Esophagus squamous epithelium (tissue), 5 donors: ENCODE measurements at regions not wholly inside any gene's neighbourhood (a gene's known extent, or its start where the extent isn't known, plus 50 kb on each side); places are given as distances from the start of the nearest gene placed in this dataset.

Source experiments
- DNase-seq: peaks from one replicate; lab custom pipeline; 2025; lab: John Stamatoyannopoulos, UW
- H3K27ac ChIP-seq, 4 donors: fragments of 200-600 bp; sonication (generic); one replicate each; pipeline ENCODE4 v1.5.1; 2016 to 2019; ENCODE audit warnings: mild to moderate bottlenecking in 1 of 4
- H3K27me3 ChIP-seq, 4 donors: fragments of 200-600 bp; sonication (generic); 1 replicate in 3 of 4; 2 replicates in 1 of 4; pipeline versions ENCODE4 v1.5.1 to v1.6.0; 2017 to 2021; ENCODE audit warnings: antibody characterized with exemption in 1 of 4
- H3K36me3 ChIP-seq, 3 donors: fragments of 200-600 bp; sonication (generic); one replicate each; pipeline ENCODE4 v1.5.1; 2016 to 2019
- H3K4me1 ChIP-seq, 3 donors: fragments of 200-600 bp; sonication (generic); one replicate each; pipeline ENCODE4 v1.5.1; 2017 to 2019
- H3K4me3 ChIP-seq, 4 donors: fragments of 200-600 bp; sonication (generic); 1 replicate in 3 of 4; 2 replicates in 1 of 4; pipeline ENCODE4 v1.5.1; 2016 to 2019; ENCODE audit warnings: mild to moderate bottlenecking in 2 of 4, moderate library complexity in 1 of 4
- H3K9me3 ChIP-seq, 3 donors: fragments of 200-600 bp; sonication (generic); one replicate each; pipeline ENCODE4 v1.5.1; 2016 to 2019
- CTCF ChIP-seq, 6 experiments: fragments of 450-650 bp in 4 of 6; fragments of 200-600 bp in 2 of 6; sonication (generic) in 2 of 6; IDR thresholded peaks; one replicate each; pipeline ENCODE4 v1.5.1; 2016 to 2019; ENCODE audit warnings: antibody characterized with exemption in 6 of 6, mild to moderate bottlenecking in 4 of 6, moderate library complexity in 4 of 6
- POLR2A ChIP-seq, 4 donors: fragments of 450-650 bp; IDR thresholded peaks; one replicate each; pipeline ENCODE4 v1.6.1; 2017; ENCODE audit warnings: antibody characterized with exemption in 4 of 4, mild to moderate bottlenecking in 4 of 4, moderate library complexity in 3 of 4
- WGBS, 2 donors: methylation state at CpG; one replicate each; pipeline ENCODE4 v1.1.5; 2018; 5-methylcytosine and 5-hydroxymethylcytosine counted together
- intact Hi-C: fragments of 100-400 bp; cut with DNase I; formaldehyde crosslinking; loops from one replicate; pipeline ENCODE4 v1.15.0; 2022
- donor health status: DM: yes; HTN: yes; CAD: no.

GRCh38 chr1:68788762-68789161 lies 291.9 kb upstream of the DEPDC1 start:
- DNase-seq, result no peak
- peaks cover 0 to 12% (median 0%) of the 10 kb centered on the region in 3 donors for H3K4me1 ChIP-seq
- intact Hi-C loops, result no loop called here
- TF ChIP-seq CTCF (IDR thresholded peaks at IDR 0.05), result no peak
- no peak for TF ChIP-seq POLR2A (IDR thresholded peaks at IDR 0.05)
- H3K27me3 ChIP-seq, result no peaks in the 10 kb centered on the region
- H3K4me3 ChIP-seq, result no peak overlapping the region
- no peaks in the 10 kb centered on the region for H3K9me3 ChIP-seq
- H3K36me3 ChIP-seq, result no peaks in the 10 kb centered on the region
- 70 to 83% methylated on average over 1 of the region's 1 CpG for WGBS, 2 donors
- H3K27ac ChIP-seq, result no peak overlapping the region

- no peaks in the 10 kb centered on the region for H3K36me3 ChIP-seq
- H3K9me3 ChIP-seq, result no peaks in the 10 kb centered on the region
- H3K4me1 ChIP-seq, result peaks cover 0 to 12% (median 0%) of the 10 kb centered on the region in 3 donors
- intact Hi-C loops, result no loop called here
- TF ChIP-seq CTCF (IDR thresholded peaks at IDR 0.05) (no peak), POLR2A (IDR thresholded peaks at IDR 0.05) (no peak)
- 84 to 89% methylated on average over 2 to 3 of the region's 3 CpGs for WGBS, 2 donors
- no peak overlapping the region for H3K27ac ChIP-seq
- H3K27me3 ChIP-seq, result no peaks in the 10 kb centered on the region
- no peak for DNase-seq
- no peak overlapping the region for H3K4me3 ChIP-seq
Measured at GRCh38 chr1:68791800-68792199, 294.9 kb upstream of the DEPDC1 start.

GRCh38 chr1:68795956-68796355 lies 299.1 kb upstream of the DEPDC1 start:
- Histone ChIP-seq H3K4me3 (no peak overlapping the region), H3K27me3 (no peaks in the 10 kb centered on the region), H3K36me3 (no peaks in the 10 kb centered on the region), H3K4me1 (peaks cover 0 to 26% (median 0%) of the 10 kb centered on the region in 3 donors), H3K27ac (no peak overlapping the region), H3K9me3 (no peaks in the 10 kb centered on the region)
- intact Hi-C loops, result no loop called here
- no peak for DNase-seq
- TF ChIP-seq CTCF (IDR thresholded peaks at IDR 0.05), result no peak

- no peak for TF ChIP-seq CTCF (IDR thresholded peaks at IDR 0.05)
- TF ChIP-seq POLR2A (IDR thresholded peaks at IDR 0.05), result no peak
- DNase-seq, result no peak
- intact Hi-C loops, result no loop called here
- Histone ChIP-seq H3K36me3 (no peaks in the 10 kb centered on the region), H3K9me3 (no peaks in the 10 kb centered on the region), H3K4me1 (peaks cover 0 to 26% (median 0%) of the 10 kb centered on the region in 3 donors), H3K27ac (no peak overlapping the region), H3K27me3 (no peaks in the 10 kb centered on the region), H3K4me3 (no peak overlapping the region)
Measured at GRCh38 chr1:68796888-68797287, 300.0 kb upstream of the DEPDC1 start.

GRCh38 chr1:68798071-68798470 lies 301.2 kb upstream of the DEPDC1 start:
- DNase-seq, result no peak
- Histone ChIP-seq H3K9me3 (no peaks in the 10 kb centered on the region), H3K27ac (no peak overlapping the region), H3K27me3 (no peaks in the 10 kb centered on the region), H3K4me1 (peaks cover 0 to 16% (median 0%) of the 10 kb centered on the region in 3 donors), H3K36me3 (no peaks in the 10 kb centered on the region), H3K4me3 (no peak overlapping the region)
- 75 to 81% methylated on average over 1 of the region's 1 CpG for WGBS, 2 donors
- no peak for TF ChIP-seq CTCF (IDR thresholded peaks at IDR 0.05)
- TF ChIP-seq POLR2A (IDR thresholded peaks at IDR 0.05), result no peak
- intact Hi-C loops, result no loop called here
